ENCODE measurements at regions not wholly inside any gene's neighbourhood (a gene's known extent, or its start where the extent isn't known, plus 50 kb on each side); places are given as distances from the start of the nearest gene placed in this dataset.
"Not testable (repeated sequence)": the region's sequence is repeated elsewhere in the genome, so short reads cannot be mapped to it uniquely, and the experiment has no call there.

DNA sequence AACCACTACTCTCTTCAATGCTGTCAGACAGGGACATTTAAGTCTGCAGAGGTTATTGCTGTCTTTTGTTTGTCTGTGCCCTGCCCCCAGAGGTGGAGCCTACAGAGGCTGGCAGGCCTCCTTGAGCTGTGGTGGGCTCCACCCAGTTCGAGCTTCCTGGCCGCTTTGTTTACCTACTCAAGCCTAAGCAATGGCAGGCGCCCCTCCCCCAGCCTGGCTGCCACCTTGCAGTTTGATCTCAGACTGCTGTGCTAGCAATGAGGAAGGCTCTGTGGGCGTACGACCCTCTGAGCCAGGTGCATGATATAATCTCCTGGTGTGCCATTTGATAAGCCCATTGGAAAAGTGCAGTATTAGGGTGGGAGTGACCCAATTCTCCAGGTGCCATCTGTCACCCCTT is 628.7 kb downstream of the GABRG2 start:
- TF ChIP-seq, protein P1, sequence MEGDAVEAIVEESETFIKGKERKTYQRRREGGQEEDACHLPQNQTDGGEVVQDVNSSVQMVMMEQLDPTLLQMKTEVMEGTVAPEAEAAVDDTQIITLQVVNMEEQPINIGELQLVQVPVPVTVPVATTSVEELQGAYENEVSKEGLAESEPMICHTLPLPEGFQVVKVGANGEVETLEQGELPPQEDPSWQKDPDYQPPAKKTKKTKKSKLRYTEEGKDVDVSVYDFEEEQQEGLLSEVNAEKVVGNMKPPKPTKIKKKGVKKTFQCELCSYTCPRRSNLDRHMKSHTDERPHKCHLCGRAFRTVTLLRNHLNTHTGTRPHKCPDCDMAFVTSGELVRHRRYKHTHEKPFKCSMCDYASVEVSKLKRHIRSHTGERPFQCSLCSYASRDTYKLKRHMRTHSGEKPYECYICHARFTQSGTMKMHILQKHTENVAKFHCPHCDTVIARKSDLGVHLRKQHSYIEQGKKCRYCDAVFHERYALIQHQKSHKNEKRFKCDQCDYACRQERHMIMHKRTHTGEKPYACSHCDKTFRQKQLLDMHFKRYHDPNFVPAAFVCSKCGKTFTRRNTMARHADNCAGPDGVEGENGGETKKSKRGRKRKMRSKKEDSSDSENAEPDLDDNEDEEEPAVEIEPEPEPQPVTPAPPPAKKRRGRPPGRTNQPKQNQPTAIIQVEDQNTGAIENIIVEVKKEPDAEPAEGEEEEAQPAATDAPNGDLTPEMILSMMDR (IDR thresholded peaks at IDR 0.05) = not testable (repeated sequence)
- not testable (repeated sequence) for TF ChIP-seq POLR2A (IDR thresholded peaks at IDR 0.05)
